Fibroblast of lung (primary cell): ENCODE measurements at regions not wholly inside any gene's neighbourhood (a gene's known extent, or its start where the extent isn't known, plus 50 kb on each side); places are given as distances from the start of the nearest gene placed in this dataset.

Experiments used
- CTCF ChIP-seq, 2 donors: IDR thresholded peaks in 1 of 2; conservative IDR thresholded peaks in 1 of 2; 1 replicate in 1 of 2; 2 replicates in 1 of 2; pipeline ENCODE4 v1.5.1; 2011 to 2012; ENCODE audit warnings: low read length in 2 of 2, control low read depth in 1 of 2, inconsistent platforms in 1 of 2, low read depth in 1 of 2, mild to moderate bottlenecking in 1 of 2
- EZH2 ChIP-seq: IDR thresholded peaks from 2 replicates; pipeline ENCODE4 v1.5.1; 2012; ENCODE audit warnings: low read length, control low read depth, mild to moderate bottlenecking; ENCODE audit errors: missing control alignments

GRCh38 chr10:105398202-105398601 lies 757.1 kb downstream of the SORCS3 start:
- TF ChIP-seq CTCF (conservative IDR thresholded peaks at IDR 0.05 in 1 of 2, IDR thresholded peaks at IDR 0.05 in 1 of 2; ENCODE audit: low read depth in 1 of 2, low read length in 2 of 2) (no peak), EZH2 (no peak)
